ENCODE measurements at regions not wholly inside any gene's neighbourhood (a gene's known extent, or its start where the extent isn't known, plus 50 kb on each side); places are given as distances from the start of the nearest gene placed in this dataset.

GRCh38 chr4:85166318-85166717 is 199.8 kb upstream of the WDFY3 start:
- no peak overlapping the region for H3K4me3 ChIP-seq (ENCODE audit: low read depth, low read length)
- in situ Hi-C loops (cut with HindIII; ENCODE audit: low sequenced_read_pairs) = no loop called here
- no peak for DNase-seq (ENCODE audit: low read depth)
- no peak for TF ChIP-seq CTCF (IDR thresholded peaks at IDR 0.05; ENCODE audit: low read depth, low read length, missing control alignments)

- no peak for TF ChIP-seq CTCF (IDR thresholded peaks at IDR 0.05; ENCODE audit: low read depth, low read length, missing control alignments)
- DNase-seq (ENCODE audit: low read depth) = no peak
- H3K4me3 ChIP-seq (ENCODE audit: low read depth, low read length) = no peak overlapping the region
- in situ Hi-C loops (cut with HindIII; ENCODE audit: low sequenced_read_pairs) = no loop called here
Observed at GRCh38 chr4:85168234-85168834, 201.8 kb upstream of the WDFY3 start.

DNA sequence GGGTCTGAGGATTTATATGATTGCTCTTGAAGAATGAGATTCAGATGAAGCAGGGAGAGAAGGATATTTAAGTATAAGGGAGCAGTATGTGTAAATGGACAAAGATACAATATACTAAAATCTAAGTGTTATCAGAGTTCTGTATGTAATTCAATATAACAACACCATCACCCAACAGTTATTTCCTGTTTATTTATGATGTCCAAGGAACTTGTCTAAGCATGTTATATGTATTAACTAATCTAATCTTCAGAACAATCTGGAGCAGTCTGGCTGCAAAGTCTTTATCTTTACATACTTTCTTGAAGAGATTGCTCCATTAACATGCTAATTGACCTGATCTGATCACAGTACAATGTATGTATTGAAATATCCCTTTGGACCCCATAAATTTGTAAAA is 203.8 kb upstream of the WDFY3 start:
- in situ Hi-C loops (cut with HindIII; ENCODE audit: low sequenced_read_pairs) = no loop called here
- no peak for TF ChIP-seq CTCF (IDR thresholded peaks at IDR 0.05; ENCODE audit: low read depth, low read length, missing control alignments)
- no peak overlapping the region for H3K4me3 ChIP-seq (ENCODE audit: low read depth, low read length)
- no peak for DNase-seq (ENCODE audit: low read depth)

DNA sequence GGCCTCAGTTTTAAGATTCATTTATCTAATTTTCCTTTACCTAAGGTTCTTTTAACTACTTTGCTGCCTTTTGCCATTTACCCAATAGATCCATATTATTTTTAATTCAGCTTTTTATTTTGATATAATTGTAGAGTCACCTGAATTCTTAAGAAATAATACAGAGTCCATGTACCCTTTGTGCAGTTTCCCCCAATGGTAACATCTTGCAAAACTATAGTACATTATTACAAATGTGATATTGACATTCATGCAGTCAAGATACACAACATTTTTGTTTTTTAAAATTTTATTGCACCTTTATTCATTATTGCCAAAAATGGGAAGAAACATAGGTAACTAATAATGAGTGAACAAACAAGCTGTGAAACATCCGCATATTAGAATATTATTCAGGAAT is 208.7 kb upstream of the WDFY3 start:
- no peak overlapping the region for H3K4me3 ChIP-seq (ENCODE audit: low read depth, low read length)
- in situ Hi-C loops (cut with HindIII; ENCODE audit: low sequenced_read_pairs) = no loop called here
- TF ChIP-seq CTCF (IDR thresholded peaks at IDR 0.05; ENCODE audit: low read depth, low read length, missing control alignments) = no peak
- no peak for DNase-seq (ENCODE audit: low read depth)

DNA sequence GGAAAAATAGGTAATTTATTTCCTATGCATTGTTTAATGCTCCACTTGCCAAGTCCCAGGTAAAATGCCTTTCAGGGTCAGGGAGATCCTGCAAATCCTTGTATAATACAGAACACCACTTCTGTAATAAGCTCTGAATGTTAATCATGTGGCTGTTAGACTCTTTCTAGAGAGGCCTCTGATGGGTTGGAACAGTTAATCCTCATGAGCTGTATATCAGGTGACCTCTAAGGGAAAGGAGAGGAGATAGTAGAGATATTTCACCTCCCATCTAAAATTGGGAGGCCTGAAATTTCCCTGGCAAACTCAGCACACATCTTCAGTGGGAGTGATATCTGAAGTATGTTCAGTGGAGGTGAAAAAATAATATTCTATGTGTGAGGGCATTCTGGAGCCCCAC is 210.6 kb upstream of the WDFY3 start:
- in situ Hi-C loops (cut with HindIII; ENCODE audit: low sequenced_read_pairs) = no loop called here
- no peak overlapping the region for H3K4me3 ChIP-seq (ENCODE audit: low read depth, low read length)
- no peak for TF ChIP-seq CTCF (IDR thresholded peaks at IDR 0.05; ENCODE audit: low read depth, low read length, missing control alignments)
- no peak for DNase-seq (ENCODE audit: low read depth)

GRCh38 chr4:85177679-85178078 is 211.2 kb upstream of the WDFY3 start:
- no peak for TF ChIP-seq CTCF (IDR thresholded peaks at IDR 0.05; ENCODE audit: low read depth, low read length, missing control alignments)
- DNase-seq (ENCODE audit: low read depth) = no peak
- in situ Hi-C loops (cut with HindIII; ENCODE audit: low sequenced_read_pairs) = no loop called here
- no peak overlapping the region for H3K4me3 ChIP-seq (ENCODE audit: low read depth, low read length)

DNA sequence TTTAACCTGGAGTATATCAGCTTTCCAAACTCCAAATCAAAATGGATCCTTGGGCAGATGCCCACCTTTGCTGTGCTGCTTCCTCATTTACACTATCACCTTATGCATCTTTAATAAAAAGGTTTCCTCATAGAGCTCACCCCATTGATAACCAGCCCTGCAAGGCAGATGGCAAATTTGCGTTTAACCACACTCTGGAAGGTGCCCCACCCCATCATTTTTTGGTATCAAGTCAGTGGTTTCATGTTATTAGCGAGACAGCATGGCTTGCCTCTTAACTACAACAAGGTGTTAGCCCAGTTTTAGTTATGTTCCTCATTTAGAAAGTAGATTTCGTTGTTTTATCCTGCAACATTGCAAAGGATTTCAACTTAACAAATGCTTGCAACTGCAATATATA is 214.0 kb upstream of the WDFY3 start:
- no peak for TF ChIP-seq CTCF (IDR thresholded peaks at IDR 0.05; ENCODE audit: low read depth, low read length, missing control alignments)
- in situ Hi-C loops (cut with HindIII; ENCODE audit: low sequenced_read_pairs) = no loop called here
- no peak overlapping the region for H3K4me3 ChIP-seq (ENCODE audit: low read depth, low read length)
- no peak for DNase-seq (ENCODE audit: low read depth)
